NCI-H345 treated with DMSO at 0.1 percent for 48 hours (cell line): ENCODE measurements at regions not wholly inside any gene's neighbourhood (a gene's known extent, or its start where the extent isn't known, plus 50 kb on each side); places are given as distances from the start of the nearest gene placed in this dataset.
"Not testable (repeated sequence)": the region's sequence is repeated elsewhere in the genome, so short reads cannot be mapped to it uniquely, and the experiment has no call there.

Experiments
- DNase-seq: peaks from one replicate; lab custom pipeline; 2025; ENCODE audit not compliant: unreplicated experiment; lab: John Stamatoyannopoulos, UW

DNA sequence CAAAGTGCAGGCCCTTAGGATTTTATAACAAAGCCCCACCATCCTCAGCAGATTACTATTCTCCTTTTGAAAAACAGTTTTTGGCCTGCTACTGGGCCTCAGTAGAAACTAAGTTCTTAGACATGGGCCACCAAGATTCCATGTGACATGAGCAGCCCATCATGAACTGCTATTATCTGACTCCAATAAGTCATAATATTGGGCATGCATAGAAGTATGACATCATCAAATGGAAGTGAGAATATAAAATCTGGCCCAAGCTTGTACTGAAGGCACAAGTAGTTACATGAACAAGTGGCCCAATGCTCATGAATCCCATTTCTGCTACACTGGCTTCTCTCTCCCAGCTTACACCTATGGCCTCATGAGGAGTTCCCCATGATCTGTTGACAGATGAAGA, 404.8 kb downstream of the EPHA5 start:
- DNase-seq = no peak

DNA sequence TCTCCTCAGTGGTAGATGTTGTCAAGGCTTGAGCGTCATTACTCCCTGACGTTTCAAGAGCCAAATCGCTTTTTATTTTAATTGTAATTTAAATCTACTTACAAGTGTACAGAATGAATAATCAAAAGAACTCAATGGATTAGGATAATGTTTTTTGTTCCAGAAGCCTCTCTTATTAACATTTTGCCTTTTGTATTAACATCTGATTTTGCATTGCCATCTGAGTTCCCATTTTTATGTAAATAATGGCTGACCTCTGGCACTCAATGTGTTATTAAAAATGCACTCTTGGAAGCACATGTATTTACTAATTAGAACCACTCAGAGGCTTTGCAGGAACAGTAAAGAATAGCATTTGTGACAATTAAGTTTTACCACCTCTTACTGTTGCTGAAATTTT, 411.0 kb downstream of the EPHA5 start:
- no peak for DNase-seq

- DNase-seq = no peak
Observed at GRCh38 chr4:65250916-65251315, 419.4 kb downstream of the EPHA5 start.

GRCh38 chr4:65249111-65249510, 421.2 kb downstream of the EPHA5 start:
- no peak for DNase-seq

- DNase-seq = no peak
Observed at GRCh38 chr4:65242156-65242846, 428.0 kb downstream of the EPHA5 start.

GRCh38 chr4:65241257-65241997, 428.9 kb downstream of the EPHA5 start:
- no peak for DNase-seq

- DNase-seq = no peak
Observed at GRCh38 chr4:65234061-65234460, 436.2 kb downstream of the EPHA5 start.

- DNase-seq = no peak
Observed at GRCh38 chr4:65227628-65228027, 442.7 kb downstream of the EPHA5 start.

DNA sequence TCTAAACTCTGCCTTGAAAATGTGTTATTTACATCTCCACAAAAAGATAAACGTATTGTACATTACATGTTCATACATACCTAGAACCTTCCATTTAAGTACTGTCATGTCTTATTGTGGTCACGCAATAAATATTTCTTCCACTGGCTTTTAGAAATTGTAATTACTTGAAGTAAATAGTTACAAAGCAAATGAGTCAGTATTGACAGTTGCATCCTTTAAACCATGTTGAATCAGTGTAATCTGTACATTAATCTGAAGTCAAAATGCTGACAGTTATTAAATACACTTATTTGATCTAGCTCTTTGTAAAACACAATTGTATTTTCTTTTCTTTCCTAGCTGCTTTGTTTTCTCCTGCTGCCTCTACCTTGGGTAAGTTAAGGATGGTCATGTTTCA, 446.7 kb downstream of the EPHA5 start:
- no peak for DNase-seq

DNA sequence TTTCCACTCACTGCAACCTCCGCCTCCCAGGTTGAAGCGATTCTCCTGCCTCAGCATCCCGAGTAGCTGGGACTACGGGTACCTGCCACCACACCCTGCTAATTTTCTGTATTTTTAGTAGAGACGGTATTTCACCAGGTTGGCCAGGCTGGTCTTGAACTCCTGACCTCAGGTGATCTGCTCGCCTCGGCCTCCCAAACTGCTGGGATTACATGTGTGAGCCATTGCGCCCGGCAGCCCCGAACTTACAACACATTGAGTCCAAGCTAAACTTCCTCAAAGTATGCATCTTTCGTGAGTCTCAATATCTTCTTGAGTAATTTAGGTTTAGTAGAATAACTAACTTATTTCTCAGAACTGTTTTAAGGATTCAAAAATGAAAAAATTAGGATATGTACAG, 447.2 kb downstream of the EPHA5 start:
- not testable (repeated sequence) for DNase-seq

DNA sequence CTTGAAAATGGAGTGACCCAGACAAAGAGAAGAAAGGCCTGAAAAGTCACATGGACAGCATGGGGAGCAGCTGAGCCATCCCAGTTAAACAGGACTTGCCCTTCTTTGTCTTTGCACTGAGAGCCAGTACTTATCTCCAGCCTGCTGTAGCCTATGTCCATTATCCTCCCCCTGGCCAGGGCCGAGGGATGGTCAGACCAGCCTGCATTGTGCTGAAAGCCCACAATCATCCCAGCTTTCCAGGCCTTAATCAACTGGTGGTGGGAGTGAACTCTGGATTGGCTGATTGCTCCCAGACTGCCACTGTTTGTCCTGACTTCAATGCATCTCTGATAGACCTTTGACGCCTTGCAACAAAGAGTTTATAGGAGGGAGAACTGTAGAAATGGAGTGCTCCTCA, 453.1 kb downstream of the EPHA5 start:
- DNase-seq = no peak

DNA sequence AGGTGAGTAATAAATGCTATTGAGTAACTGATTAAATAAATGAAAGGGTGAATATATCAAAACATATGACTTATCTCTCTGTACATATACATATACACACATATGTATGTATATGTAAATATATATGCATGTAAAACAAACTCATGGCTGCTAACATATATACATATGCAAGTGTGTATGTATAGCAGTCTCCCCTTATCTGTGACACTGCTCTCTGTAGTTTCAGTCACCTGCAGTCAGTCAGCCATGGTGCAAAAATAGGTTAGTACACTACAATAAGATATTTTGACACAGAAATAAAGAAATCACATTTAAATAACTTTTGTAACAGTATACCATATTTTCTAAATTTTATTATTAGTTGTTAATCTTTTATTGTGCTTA, 467.4 kb downstream of the EPHA5 start:
- no peak for DNase-seq

DNA sequence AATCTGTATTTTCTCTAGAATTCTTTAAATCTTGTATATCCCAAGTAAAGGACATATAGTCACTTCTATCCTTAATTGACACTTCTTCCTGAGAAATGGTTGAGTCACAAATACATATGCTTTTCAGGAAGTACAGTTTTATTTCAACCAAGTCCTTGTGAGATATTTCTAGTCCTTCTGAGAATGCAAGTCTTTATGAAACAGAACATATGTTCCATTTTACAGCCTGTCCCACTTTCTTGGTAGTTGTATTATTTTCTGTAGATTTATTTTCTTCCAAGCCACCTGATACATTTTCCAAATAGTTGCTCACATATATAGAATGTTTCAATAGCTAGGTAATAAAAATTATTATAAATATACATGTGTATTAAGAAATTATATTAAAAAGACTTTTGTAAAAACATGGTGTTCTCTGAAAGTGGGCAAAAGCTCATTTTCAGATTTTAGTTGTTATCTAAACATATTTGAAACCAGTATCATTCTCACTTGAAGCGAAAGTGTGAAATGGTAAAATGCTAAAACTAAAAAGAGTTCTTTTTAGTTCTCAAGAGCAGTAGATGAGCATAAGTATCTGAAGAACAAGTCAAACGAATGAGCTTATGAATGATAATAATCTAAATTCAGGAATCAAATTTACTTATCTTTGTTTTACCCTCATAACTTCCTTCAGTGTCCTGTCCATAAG, 468.0 kb downstream of the EPHA5 start:
- DNase-seq = no peak

DNA sequence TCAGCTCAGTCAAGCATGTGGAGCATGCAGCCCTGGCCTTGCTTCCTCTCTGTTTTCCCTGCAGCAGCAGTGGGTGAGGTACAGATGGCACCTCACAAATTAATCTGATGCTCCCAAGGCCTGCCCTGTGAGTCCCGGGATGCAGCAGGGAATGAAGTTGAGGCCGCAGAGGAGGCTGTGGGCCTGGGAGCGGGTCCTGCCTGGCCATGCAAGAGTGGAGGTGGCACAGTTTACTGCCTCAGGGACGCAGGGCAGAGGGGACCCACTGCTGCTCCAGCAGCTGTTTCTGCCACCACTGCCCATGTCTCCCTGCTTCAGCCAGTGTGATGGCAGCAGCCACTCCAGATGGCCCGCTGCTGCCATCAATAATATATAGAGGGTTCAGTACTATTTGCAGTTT, 474.6 kb downstream of the EPHA5 start:
- DNase-seq = no peak

GRCh38 chr4:65195002-65195401, 475.3 kb downstream of the EPHA5 start:
- no peak for DNase-seq

DNA sequence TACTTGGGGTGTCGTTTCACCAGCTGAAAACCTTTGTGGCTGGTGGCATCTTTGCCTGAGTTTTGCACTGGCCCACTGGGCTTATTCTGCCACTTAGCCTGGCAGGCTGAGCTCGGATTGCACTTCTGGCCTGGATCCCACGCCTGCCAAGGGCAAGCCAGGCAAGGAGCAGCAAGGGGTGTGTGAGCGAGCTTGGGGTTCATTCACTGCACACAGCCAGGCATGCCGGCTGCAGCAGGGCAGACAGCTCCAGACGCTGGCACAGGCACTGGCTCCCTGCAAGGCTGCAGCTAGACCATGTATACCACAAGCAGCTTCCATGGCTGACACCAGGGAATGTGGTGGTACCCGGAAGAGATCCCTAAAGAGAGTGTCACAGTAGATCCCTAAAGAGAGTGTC, 476.3 kb downstream of the EPHA5 start:
- no peak for DNase-seq

GRCh38 chr4:65190780-65191179, 479.5 kb downstream of the EPHA5 start:
- DNase-seq = no peak

DNA sequence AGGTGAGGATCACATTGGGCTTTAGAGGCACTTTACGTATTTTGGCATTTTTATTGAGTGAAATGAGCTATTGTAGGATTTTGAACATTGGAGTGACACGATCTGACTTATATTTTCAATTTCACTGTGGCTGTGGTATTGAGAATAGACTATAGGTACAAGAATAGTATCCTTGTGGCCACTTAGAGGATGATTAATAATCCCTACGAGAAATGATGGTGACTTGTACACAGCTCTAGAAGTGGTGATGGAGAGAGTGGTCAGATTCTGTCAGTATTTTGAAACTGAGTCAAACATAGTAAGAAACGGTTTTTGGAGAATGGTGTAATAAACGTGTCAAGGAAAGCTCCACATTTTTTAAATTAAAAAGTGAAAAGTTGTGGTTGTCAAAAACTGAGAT, 494.7 kb downstream of the EPHA5 start:
- no peak for DNase-seq

GRCh38 chr4:65170768-65171514, 499.3 kb downstream of the EPHA5 start:
- DNase-seq = no peak

- no peak for DNase-seq
Observed at GRCh38 chr4:65167719-65168118, 502.6 kb downstream of the EPHA5 start.

GRCh38 chr4:65152205-65152604, 518.1 kb downstream of the EPHA5 start:
- DNase-seq = no peak

DNA sequence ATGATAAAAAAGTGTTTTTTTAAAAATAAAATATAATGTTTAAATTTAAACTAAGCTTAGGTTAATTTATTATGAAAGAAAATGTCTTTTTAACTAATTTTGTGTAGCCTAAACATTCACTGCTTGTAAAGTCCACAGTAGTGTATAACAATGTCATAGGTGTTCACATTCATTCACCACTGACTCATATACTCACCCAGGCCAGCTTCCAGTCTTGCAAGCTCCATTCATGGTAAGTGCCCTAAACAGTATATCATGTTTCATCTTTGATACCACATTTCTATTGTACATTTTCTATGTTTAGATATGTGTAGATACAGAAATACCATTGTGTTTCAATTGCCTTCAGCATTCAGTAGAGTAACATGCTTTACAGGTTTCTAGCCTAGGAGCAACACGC, 530.3 kb downstream of the EPHA5 start:
- no peak for DNase-seq
